ENCODE measurements at regions not wholly inside any gene's neighbourhood (a gene's known extent, or its start where the extent isn't known, plus 50 kb on each side); places are given as distances from the start of the nearest gene placed in this dataset.
A peak's percentile ranks its signal among the peaks of the same experiment; 100 is the strongest.

- Histone ChIP-seq H3K36me3 (ENCODE audit: control insufficient read depth in 2 of 3, insufficient read depth in 3 of 3, low read length in 3 of 3) (no peaks in the 10 kb centered on the region), H3K27me3 (ENCODE audit: control insufficient read depth, insufficient read depth, low read length) (no peaks in the 10 kb centered on the region), H3K4me1 (ENCODE audit: control insufficient read depth in 2 of 3, insufficient read depth in 2 of 3, low read depth in 1 of 3, low read length in 3 of 3) (peaks cover 0 to 2% (median 0%) of the 10 kb centered on the region in 3 donors), H3K4me3 (ENCODE audit: low read length in 3 of 3) (no peak overlapping the region), H3K9ac (ENCODE audit: low read length in 3 of 3) (no peak overlapping the region), H3K9me3 (ENCODE audit: control insufficient read depth in 2 of 3, insufficient read depth in 1 of 3, low read length in 3 of 3) (no peaks in the 10 kb centered on the region), H3K27ac (ENCODE audit: low read depth in 2 of 2, low read length in 2 of 2) (no peak overlapping the region)
- TF ChIP-seq, protein P1, sequence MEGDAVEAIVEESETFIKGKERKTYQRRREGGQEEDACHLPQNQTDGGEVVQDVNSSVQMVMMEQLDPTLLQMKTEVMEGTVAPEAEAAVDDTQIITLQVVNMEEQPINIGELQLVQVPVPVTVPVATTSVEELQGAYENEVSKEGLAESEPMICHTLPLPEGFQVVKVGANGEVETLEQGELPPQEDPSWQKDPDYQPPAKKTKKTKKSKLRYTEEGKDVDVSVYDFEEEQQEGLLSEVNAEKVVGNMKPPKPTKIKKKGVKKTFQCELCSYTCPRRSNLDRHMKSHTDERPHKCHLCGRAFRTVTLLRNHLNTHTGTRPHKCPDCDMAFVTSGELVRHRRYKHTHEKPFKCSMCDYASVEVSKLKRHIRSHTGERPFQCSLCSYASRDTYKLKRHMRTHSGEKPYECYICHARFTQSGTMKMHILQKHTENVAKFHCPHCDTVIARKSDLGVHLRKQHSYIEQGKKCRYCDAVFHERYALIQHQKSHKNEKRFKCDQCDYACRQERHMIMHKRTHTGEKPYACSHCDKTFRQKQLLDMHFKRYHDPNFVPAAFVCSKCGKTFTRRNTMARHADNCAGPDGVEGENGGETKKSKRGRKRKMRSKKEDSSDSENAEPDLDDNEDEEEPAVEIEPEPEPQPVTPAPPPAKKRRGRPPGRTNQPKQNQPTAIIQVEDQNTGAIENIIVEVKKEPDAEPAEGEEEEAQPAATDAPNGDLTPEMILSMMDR (IDR thresholded peaks at IDR 0.05; ENCODE audit: borderline replicate concordance, extremely low read depth, insufficient read depth): no peak
- FAIRE-seq: no peak
- DNase-seq: no peak
- intact Hi-C loops (cut with DNase I): no loop called here
These were observed 76.8 kb upstream of the THUMPD2 start for GRCh38 chr2:39855856-39856255.

DNA sequence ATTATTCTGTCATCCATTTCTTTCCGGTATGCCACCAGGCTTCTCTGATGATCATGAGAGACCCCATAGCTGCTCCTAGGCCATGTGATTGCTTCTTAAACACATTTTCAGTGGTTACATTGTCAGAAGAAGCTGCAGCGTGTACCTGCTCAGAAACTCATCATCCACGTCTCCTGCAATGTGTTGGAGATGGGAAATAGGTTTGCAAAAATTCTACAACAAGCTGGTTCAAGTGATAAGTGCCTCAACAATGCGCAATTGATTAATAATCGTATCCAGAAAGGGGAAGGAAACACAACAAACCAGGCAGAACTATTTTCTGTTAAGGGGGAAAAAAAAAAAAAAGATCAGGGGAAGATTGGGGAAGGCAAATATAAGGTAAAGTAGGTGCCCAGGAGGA lies 75.7 kb upstream of the THUMPD2 start:
- H3K27ac ChIP-seq (ENCODE audit: low read depth in 2 of 2, low read length in 2 of 2): no peak overlapping the region
- peaks cover 0 to 2% (median 0%) of the 10 kb centered on the region in 3 donors for H3K4me1 ChIP-seq (ENCODE audit: control insufficient read depth in 2 of 3, insufficient read depth in 2 of 3, low read depth in 1 of 3, low read length in 3 of 3)
- DNase-seq (no peak), FAIRE-seq (no peak)
- no peaks in the 10 kb centered on the region for H3K9me3 ChIP-seq (ENCODE audit: control insufficient read depth in 2 of 3, insufficient read depth in 1 of 3, low read length in 3 of 3)
- intact Hi-C loops (cut with DNase I): no loop called here
- no peak overlapping the region for H3K9ac ChIP-seq (ENCODE audit: low read length in 3 of 3)
- TF ChIP-seq, protein P1 (IDR thresholded peaks at IDR 0.05; ENCODE audit: borderline replicate concordance, extremely low read depth, insufficient read depth): no peak
- no peak overlapping the region for H3K4me3 ChIP-seq (ENCODE audit: low read length in 3 of 3)
- H3K36me3 ChIP-seq (ENCODE audit: control insufficient read depth in 2 of 3, insufficient read depth in 3 of 3, low read length in 3 of 3): no peaks in the 10 kb centered on the region
- H3K27me3 ChIP-seq (ENCODE audit: control insufficient read depth, insufficient read depth, low read length): no peaks in the 10 kb centered on the region

DNA sequence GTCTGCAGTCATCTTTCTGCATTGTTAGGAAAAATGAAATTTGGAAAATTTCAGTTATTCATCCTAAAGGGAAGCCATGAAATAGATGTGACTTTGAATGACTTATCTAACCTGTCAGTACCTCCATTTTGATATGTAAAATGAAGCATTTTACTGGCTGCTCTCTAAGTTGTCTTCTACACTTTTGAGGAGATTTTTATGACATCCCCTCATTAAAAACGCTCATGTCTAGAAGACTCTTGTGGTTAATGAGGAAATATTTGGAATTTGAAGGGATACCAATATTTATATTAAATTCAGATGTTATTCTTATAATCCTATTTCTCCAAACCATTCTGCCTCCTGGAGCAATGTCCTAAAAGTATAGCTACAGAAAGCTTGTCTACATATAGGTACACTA lies 73.8 kb upstream of the THUMPD2 start:
- FAIRE-seq (no peak), DNase-seq (no peak)
- Histone ChIP-seq H3K27me3 (ENCODE audit: control insufficient read depth, insufficient read depth, low read length) (no peaks in the 10 kb centered on the region), H3K4me1 (ENCODE audit: control insufficient read depth in 2 of 3, insufficient read depth in 2 of 3, low read depth in 1 of 3, low read length in 3 of 3) (peaks cover 0 to 2% (median 0%) of the 10 kb centered on the region in 3 donors), H3K4me3 (ENCODE audit: low read length in 3 of 3) (no peak overlapping the region), H3K9ac (ENCODE audit: low read length in 3 of 3) (no peak overlapping the region), H3K27ac (ENCODE audit: low read depth in 2 of 2, low read length in 2 of 2) (no peak overlapping the region), H3K9me3 (ENCODE audit: control insufficient read depth in 2 of 3, insufficient read depth in 1 of 3, low read length in 3 of 3) (no peaks in the 10 kb centered on the region), H3K36me3 (ENCODE audit: control insufficient read depth in 2 of 3, insufficient read depth in 3 of 3, low read length in 3 of 3) (no peaks in the 10 kb centered on the region)
- intact Hi-C loops (cut with DNase I): no loop called here
- TF ChIP-seq, protein P1 (IDR thresholded peaks at IDR 0.05; ENCODE audit: borderline replicate concordance, extremely low read depth, insufficient read depth): no peak

DNA sequence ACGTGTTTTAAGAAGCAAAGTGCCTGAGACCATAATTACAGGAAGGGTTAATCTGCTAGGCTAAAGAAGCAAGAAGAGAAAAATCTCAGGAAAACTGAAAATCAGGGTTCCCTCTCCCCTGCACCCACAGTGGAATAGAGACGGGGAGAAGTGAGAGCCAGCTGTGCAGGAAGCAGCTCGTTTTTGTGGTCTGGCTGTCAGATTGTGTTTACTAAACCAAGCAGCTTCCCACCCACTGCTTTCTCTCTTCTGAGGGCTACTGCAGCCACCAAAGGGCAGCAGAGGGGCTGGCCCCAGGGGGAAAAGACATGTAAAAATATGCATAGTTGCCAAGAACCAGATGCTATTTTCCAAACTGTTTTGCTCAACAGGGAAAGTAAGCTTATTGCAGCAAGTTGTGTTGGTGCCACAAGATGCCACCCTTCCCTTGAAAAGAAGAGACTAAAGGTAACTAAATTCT lies 72.6 kb upstream of the THUMPD2 start:
- intact Hi-C loops (cut with DNase I): no loop called here
- no peak overlapping the region for H3K27ac ChIP-seq (ENCODE audit: low read depth in 2 of 2, low read length in 2 of 2)
- H3K4me1 ChIP-seq (ENCODE audit: control insufficient read depth in 2 of 3, insufficient read depth in 2 of 3, low read depth in 1 of 3, low read length in 3 of 3): peaks cover 0 to 2% (median 0%) of the 10 kb centered on the region in 3 donors
- DNase-seq: peak; percentile 33 to 77 (median 56)
- no peaks in the 10 kb centered on the region for H3K27me3 ChIP-seq (ENCODE audit: control insufficient read depth, insufficient read depth, low read length)
- TF ChIP-seq, protein P1 (IDR thresholded peaks at IDR 0.05; ENCODE audit: borderline replicate concordance, extremely low read depth, insufficient read depth): no peak
- no peak for FAIRE-seq
- no peaks in the 10 kb centered on the region for H3K9me3 ChIP-seq (ENCODE audit: control insufficient read depth in 2 of 3, insufficient read depth in 1 of 3, low read length in 3 of 3)
- no peak overlapping the region for H3K4me3 ChIP-seq (ENCODE audit: low read length in 3 of 3)
- H3K36me3 ChIP-seq (ENCODE audit: control insufficient read depth in 2 of 3, insufficient read depth in 3 of 3, low read length in 3 of 3): no peaks in the 10 kb centered on the region
- no peak overlapping the region for H3K9ac ChIP-seq (ENCODE audit: low read length in 3 of 3)
